ENCODE measurements at regions not wholly inside any gene's neighbourhood (a gene's known extent, or its start where the extent isn't known, plus 50 kb on each side); places are given as distances from the start of the nearest gene placed in this dataset.
A peak's percentile ranks its signal among the peaks of the same experiment; 100 is the strongest.
"Not testable (repeated sequence)": the region's sequence is repeated elsewhere in the genome, so short reads cannot be mapped to it uniquely, and the experiment has no call there.

DNA sequence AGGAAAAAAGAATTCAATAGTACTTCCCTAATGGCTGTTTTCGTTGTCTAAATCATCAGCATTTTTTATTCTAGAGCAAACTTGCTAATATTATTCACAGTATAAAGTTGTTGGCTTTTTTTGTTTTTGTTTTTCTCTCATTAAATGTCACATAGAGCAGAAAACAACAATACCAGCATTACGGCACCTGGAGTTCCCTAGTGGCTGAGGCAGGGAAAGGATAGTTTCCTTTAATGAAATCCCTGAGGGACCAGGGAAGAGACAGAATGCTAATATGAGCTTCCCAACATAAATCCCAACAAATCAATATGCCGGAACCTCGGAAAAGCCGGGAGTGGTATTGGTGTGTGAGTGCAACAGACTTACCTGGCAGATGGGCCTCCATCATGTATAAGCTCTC, 235.2 kb upstream of the ASCC3 start:
- DNase-seq: no peak

GRCh38 chr6:101117393-101118135, 236.4 kb upstream of the ASCC3 start:
- DNase-seq: no peak

DNA sequence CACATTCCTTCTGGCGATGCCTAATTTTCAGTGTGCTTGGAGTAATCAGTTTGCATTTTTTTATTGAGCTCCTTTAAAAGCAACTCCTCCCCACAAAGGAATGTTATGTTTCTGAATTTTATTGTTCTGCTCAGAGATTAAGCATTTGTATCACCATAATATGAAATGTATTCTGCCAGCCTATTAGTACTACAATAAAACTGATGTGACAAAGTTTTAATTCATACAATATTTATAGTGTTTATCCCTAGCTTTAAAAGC, 236.9 kb upstream of the ASCC3 start:
- no peak for DNase-seq

DNA sequence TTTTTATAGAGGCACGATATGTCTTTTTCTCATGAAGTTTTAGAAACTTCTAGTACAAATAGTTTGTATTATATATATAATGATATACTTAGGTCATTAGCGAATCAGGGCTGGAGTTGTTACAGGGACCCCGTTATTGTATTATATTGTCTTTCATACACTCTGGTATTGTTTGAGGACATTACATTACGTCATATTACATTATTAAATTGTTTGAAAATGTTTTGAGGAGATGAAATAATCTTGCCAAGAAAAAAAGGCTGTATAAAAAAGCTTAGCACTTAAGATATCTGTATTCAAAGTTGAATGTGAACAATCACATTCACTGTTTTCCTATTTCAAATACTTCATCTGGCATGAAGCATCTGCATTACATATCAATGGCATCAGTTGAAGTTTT, 239.6 kb upstream of the ASCC3 start:
- no peak for DNase-seq

- DNase-seq: no peak
Observed at GRCh38 chr6:101125380-101125971, 244.3 kb upstream of the ASCC3 start.

DNA sequence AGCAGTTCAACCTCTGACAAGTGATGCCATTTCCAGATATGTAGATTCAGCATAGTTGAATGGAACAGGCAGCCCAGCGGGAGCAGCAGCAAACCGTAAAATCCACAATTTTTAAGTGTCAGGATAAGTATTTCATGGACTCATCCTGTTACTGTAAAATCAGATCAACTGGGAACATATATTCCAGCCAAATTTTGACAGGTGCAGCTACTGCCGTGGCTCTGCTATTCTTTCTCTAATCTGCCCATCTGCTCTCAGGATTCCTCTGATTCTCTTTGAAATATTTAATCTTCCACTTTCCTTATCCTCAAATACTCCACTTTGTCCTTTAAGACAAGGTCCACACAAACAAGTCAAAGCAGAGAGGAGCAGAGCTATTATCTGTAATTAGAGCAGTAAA, 245.4 kb upstream of the ASCC3 start:
- no peak for DNase-seq

DNA sequence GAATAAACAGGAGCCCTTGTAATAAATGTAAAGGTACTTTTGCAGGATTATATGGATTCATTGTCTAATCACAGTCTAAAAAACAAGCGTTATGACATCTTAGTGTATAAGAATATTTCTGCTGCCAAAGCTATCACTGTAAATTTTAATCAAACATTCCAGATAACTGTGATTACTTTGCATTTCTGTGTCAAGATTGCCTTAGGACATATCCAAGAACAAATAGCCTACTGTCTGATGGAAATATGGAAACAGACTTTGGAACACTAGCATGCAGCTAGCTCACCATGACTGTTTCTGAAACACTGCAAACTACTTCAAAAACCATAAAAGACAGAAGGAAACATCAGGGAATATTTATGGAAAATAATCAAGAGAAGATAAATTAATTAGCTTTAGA, 248.7 kb upstream of the ASCC3 start:
- no peak for DNase-seq

GRCh38 chr6:101146389-101146788, 247.1 kb upstream of the GRIK2 start:
- DNase-seq: no peak

- no peak for DNase-seq
Observed at GRCh38 chr6:101150226-101150625, 243.3 kb upstream of the GRIK2 start.

DNA sequence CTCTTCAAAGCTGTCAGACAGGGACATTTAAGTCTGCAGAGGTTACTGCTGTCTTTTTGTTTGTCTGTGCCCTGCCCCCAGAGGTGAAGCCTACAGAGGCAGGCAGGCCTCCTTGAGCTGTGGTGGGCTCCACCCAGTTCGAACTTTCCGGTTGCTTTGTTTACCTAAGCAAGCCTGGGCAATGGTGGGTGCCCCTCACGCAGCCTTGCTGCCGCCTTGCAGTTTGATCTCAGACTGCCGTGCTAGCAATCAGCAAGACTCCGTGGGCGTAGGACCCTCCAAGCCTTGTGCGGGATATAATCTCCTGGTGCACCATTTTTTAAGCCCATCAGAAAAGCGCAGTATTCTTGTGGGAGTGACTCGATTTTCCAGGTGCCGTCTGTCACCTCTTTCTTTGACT, 235.9 kb upstream of the GRIK2 start:
- DNase-seq: not testable (repeated sequence)

GRCh38 chr6:101163611-101164010, 229.9 kb upstream of the GRIK2 start:
- no peak for DNase-seq

DNA sequence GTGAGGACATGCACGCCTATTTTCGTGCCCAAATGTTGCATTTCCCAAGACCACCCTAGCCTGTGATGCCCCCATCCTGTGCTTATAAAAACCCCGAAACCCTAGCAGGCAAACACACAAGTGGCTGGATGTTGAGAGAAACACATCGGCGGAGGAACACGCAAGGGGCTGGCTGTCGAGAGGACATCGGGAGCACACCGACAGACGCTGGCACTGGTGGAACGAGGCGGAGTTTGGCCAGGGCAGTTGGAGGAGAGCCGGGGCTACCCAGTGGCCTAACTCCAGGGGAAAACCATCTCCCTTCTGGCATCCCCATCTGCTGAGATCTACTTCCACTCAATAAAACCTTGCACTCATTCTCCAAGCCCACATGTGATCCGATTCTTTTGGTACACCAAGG, 225.9 kb upstream of the GRIK2 start:
- no peak for DNase-seq

DNA sequence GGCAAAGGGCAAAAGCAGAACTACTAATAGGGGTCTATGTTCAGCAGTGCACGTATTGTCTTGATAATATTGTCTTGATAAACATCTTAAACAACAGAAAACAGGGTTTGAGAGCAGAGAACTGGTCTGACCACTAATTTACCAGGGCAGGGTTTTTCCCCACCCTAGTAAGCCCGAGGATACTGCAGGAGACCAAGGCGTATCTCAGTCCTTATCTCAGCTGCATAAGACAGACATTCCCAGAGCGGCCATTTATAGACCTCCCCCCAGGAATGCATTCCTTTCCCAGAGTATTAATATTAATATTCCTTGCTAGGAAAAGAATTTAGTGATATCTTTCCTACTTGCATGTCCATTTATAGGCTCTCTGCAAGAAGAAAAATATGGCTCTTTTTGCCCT, 222.5 kb upstream of the GRIK2 start:
- not testable (repeated sequence) for DNase-seq

GRCh38 chr6:101178748-101179147, 214.8 kb upstream of the GRIK2 start:
- peak; percentile 50 for DNase-seq

DNA sequence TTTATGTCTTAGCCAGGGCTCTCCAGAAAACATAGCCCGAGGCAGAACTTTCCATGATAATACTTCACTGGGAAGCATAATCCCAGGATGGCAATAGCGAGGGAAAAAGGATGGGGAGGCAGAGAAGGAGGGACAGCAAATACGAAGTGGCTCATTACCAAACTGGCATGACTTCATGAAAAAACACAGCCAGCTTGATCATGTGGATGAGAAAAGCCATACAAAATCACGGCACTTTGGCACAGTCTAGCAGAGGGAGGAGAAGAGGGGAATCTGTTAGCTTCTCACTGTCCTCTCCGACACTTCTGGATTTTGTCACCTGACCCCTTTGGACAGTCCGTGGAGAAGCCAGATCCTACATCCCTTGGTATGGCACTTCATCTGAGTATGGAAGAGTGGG, 212.5 kb upstream of the GRIK2 start:
- DNase-seq: no peak

- DNase-seq: not testable (repeated sequence)
Observed at GRCh38 chr6:101188285-101188798, 205.2 kb upstream of the GRIK2 start.

- no peak for DNase-seq
Observed at GRCh38 chr6:101195588-101195987, 197.9 kb upstream of the GRIK2 start.

- DNase-seq: no peak
Observed at GRCh38 chr6:101199441-101199840, 194.1 kb upstream of the GRIK2 start.

DNA sequence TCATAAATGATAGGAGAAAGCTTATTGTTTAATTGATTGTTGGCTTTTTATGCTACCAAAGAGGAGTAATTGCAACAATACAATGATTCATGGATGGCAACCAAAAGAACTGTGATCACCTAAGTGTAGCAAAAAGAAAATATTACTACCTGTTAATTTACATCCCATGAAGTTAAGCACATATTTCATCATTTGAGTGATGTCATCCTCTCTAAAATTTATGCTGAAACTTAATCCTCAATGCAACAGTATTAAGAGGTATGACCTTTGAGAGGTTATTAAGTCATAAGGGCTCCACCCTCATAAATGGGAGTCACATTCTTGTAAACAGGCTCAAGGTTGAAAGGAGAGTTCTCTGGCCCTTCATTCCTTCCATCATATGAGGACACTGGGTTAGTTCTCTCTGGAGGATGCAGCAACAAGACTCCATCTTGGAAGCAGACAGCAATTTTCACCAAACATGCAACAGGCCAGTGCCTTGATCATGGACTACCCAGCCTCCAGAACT, 190.6 kb upstream of the GRIK2 start:
- no peak for DNase-seq

DNA sequence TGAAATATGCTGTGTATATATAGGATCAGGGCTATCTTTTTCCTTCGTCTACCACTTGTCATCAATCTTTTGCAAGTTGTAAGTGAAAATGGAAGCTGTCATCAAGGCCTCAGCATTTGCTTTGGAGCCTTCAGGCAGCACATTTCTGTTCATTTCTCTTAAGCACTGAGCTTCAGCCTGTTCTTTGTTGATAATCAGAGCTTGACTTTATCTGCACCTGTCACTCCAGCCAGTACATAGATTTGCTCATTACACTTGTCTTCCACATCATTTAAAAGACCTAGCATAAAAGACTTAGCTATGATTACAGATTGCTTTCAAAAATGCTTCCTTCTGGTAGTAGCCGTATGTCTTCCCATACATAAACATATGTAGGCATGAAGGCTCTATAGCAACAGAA, 189.8 kb upstream of the GRIK2 start:
- DNase-seq: no peak

GRCh38 chr6:101208152-101208551, 185.4 kb upstream of the GRIK2 start:
- no peak for DNase-seq

- DNase-seq: no peak
Observed at GRCh38 chr6:101212640-101213039, 180.9 kb upstream of the GRIK2 start.

DNA sequence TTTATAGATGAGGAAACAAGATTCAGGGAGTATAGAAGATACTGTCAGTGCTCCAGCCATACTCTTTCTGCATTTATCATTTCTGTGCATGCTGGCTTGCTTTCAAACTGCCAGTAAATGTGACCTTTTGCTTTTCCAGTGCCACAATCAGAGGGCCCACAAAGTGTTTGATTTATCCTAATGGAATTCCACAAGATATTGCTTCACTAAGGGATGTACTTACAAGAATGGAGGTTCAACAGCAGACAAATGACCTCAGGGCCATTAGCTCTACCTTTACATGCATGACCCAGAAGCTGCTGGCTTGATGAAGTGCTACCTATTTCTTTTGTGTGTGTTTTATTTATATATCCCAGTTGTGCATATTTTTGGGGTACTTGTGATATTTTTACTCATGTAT, 171.5 kb upstream of the GRIK2 start:
- DNase-seq: no peak

- no peak for DNase-seq
Observed at GRCh38 chr6:101224751-101225150, 168.8 kb upstream of the GRIK2 start.

DNA sequence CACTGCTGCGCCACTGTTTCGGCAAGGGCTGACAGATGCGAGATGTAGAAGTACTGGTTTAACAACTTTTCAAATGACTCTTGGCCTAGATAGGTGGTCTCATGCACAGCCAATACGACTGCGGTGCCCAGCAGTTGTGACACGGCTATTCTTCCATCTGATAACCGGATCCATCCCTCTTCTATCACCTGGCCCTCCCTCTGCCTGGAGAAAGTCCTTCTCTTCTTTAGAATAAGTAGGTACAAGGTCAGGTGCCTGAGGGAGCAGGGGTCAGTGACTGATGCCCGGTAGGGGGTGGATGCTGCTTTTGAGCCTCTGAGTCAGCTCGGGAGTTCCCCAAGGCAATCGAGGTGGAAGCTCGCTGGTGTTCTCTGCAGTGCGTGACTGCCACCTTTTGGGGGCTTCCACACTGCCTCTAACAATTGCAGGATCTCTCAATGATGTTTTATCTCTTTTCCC, 166.8 kb upstream of the GRIK2 start:
- DNase-seq: no peak
